PC-3 (cell line): ENCODE measurements at regions not wholly inside any gene's neighbourhood (a gene's known extent, or its start where the extent isn't known, plus 50 kb on each side); places are given as distances from the start of the nearest gene placed in this dataset.

Source experiments
- EZH2 ChIP-seq: fragments of 300-600 bp; sonication (generic); IDR thresholded peaks from one replicate; pipeline ENCODE4 v1.6.1; 2017; ENCODE audit warnings: antibody characterized with exemption, mild to moderate bottlenecking, low read length; ENCODE audit not compliant: unreplicated experiment
- TF ChIP-seq, protein P1 (sequence below): fragments of 300-600 bp; sonication (generic); conservative IDR thresholded peaks from 2 replicates; pipeline ENCODE4 v1.5.1; 2017; ENCODE audit warnings: antibody characterized with exemption, low read depth, mild to moderate bottlenecking, low read length

- TF ChIP-seq EZH2, result no peak
- TF ChIP-seq, protein P1, sequence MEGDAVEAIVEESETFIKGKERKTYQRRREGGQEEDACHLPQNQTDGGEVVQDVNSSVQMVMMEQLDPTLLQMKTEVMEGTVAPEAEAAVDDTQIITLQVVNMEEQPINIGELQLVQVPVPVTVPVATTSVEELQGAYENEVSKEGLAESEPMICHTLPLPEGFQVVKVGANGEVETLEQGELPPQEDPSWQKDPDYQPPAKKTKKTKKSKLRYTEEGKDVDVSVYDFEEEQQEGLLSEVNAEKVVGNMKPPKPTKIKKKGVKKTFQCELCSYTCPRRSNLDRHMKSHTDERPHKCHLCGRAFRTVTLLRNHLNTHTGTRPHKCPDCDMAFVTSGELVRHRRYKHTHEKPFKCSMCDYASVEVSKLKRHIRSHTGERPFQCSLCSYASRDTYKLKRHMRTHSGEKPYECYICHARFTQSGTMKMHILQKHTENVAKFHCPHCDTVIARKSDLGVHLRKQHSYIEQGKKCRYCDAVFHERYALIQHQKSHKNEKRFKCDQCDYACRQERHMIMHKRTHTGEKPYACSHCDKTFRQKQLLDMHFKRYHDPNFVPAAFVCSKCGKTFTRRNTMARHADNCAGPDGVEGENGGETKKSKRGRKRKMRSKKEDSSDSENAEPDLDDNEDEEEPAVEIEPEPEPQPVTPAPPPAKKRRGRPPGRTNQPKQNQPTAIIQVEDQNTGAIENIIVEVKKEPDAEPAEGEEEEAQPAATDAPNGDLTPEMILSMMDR, result no peak
Observed at GRCh38 chr6:169881398-169881797, 130.0 kb downstream of the ERMARD start.
